Bronchial epithelial cell (primary cell): ENCODE measurements at regions not wholly inside any gene's neighbourhood (a gene's known extent, or its start where the extent isn't known, plus 50 kb on each side); places are given as distances from the start of the nearest gene placed in this dataset.

Source experiments
- DNase-seq: peaks from one replicate; pipeline ENCODE4 v3.0.0-alpha.2; 2010; ENCODE audit warnings: low read depth
- FAIRE-seq: peaks from 2 replicates; lab custom pipeline; 2011; peaks lifted over from hg19 to GRCh38; lab: Jason Lieb, UNC
- H3K27me3 ChIP-seq: 2 replicates; pipeline ENCODE4 v1.5.1; 2011; ENCODE audit warnings: low read length; ENCODE audit not compliant: control insufficient read depth, insufficient read depth
- H3K36me3 ChIP-seq: 2 replicates; pipeline ENCODE4 v1.5.1; 2011; ENCODE audit warnings: low read length; ENCODE audit not compliant: control insufficient read depth, insufficient read depth
- H3K4me3 ChIP-seq: 2 replicates; pipeline ENCODE4 v1.5.1; 2011; ENCODE audit warnings: mild to moderate bottlenecking, low read depth, low read length, control low read depth
- TF ChIP-seq, protein P1 (sequence below): IDR thresholded peaks from 2 replicates; pipeline ENCODE4 v1.5.1; 2011; ENCODE audit warnings: mild to moderate bottlenecking, moderate library complexity, low read length, control low read depth, inconsistent platforms; ENCODE audit not compliant: insufficient read depth, severe bottlenecking

DNA sequence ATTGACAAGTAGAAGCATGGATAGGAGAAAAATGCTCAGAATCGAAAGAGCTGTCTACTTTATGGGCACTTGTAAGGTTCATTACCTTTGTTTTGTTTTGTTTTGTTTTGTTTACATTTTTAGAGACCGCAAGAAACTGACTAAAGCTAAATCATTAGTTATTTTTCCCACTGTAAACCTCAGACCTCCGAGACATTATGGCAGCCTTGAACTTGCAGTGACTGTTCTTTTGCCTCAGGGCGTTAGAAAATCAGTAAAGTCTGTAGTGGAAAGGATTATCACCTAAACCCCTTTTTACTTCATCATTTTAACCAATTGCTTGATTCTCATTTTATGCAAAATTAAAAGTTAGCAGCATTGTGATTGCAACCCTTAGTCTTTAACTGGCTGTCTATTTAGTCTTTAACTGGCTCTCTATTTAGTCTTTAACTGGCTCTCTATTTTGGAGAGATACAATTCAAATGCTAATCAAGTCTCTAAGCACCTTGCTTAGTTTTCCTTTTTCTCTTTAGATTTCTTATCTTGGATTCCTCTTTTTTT, 383.3 kb upstream of the ROBO2 start:
- no peaks in the 10 kb centered on the region for H3K27me3 ChIP-seq
- FAIRE-seq (no peak), DNase-seq (no peak)
- no peak overlapping the region for H3K4me3 ChIP-seq
- no peaks in the 10 kb centered on the region for H3K36me3 ChIP-seq
- TF ChIP-seq, protein P1, sequence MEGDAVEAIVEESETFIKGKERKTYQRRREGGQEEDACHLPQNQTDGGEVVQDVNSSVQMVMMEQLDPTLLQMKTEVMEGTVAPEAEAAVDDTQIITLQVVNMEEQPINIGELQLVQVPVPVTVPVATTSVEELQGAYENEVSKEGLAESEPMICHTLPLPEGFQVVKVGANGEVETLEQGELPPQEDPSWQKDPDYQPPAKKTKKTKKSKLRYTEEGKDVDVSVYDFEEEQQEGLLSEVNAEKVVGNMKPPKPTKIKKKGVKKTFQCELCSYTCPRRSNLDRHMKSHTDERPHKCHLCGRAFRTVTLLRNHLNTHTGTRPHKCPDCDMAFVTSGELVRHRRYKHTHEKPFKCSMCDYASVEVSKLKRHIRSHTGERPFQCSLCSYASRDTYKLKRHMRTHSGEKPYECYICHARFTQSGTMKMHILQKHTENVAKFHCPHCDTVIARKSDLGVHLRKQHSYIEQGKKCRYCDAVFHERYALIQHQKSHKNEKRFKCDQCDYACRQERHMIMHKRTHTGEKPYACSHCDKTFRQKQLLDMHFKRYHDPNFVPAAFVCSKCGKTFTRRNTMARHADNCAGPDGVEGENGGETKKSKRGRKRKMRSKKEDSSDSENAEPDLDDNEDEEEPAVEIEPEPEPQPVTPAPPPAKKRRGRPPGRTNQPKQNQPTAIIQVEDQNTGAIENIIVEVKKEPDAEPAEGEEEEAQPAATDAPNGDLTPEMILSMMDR: no peak

DNA sequence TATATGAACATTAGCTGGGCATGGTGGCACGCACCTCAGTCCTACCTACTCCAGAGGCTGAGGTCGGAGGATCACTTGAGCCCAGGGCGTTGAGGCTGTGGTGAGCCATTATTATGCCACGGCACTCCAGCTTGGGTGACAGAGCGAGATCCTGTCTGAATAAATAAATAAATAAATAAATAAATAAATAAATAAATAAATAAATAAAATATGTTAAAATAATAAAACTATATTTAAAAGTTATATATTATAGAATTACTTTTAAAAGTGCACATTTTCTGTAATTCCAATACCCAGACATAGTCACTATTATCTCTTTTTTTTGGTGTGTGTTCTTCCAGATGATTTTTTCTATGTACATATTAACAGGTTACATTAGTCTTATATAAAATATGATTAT, 382.0 kb upstream of the ROBO2 start:
- DNase-seq (no peak), FAIRE-seq (no peak)
- TF ChIP-seq, protein P1: no peak
- Histone ChIP-seq H3K4me3 (no peak overlapping the region), H3K27me3 (no peaks in the 10 kb centered on the region), H3K36me3 (no peaks in the 10 kb centered on the region)

DNA sequence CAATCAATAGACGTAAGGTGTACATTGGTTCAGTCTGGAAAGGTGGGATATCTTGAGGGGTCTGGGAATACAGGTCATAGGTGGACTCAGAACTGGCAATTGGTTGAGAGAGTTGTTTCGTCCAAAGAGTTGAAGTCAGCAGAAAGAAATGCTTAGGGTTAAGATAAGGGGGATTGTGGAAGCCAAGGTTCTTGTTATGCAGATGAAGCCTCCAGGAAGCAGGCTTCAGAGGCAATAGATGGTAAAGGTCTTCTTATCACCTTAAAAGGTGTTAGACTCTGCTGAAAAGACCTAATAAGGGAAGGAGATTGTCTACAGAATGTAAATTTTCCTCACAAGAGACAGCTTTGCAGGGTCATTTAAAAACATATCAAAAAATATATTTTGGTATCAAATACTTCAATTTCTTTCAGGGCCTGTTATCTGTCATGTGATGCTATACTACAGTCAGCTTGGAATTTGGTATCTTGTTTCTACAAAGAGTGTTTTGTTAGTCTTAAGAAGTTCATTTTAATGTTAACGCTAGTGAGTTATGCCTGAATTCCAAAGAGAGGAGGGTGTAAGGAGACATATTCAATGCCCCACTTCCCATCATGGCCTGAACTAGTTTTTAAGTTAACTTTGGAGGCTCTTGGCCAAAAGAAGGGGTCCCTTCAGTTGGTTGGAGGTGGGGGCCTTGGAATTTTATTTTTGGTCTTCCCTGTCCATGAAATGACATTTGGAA, 378.2 kb upstream of the ROBO2 start:
- no peaks in the 10 kb centered on the region for H3K36me3 ChIP-seq
- DNase-seq: no peak
- FAIRE-seq: no peak
- H3K4me3 ChIP-seq: no peak overlapping the region
- no peaks in the 10 kb centered on the region for H3K27me3 ChIP-seq
- TF ChIP-seq, protein P1: no peak

DNA sequence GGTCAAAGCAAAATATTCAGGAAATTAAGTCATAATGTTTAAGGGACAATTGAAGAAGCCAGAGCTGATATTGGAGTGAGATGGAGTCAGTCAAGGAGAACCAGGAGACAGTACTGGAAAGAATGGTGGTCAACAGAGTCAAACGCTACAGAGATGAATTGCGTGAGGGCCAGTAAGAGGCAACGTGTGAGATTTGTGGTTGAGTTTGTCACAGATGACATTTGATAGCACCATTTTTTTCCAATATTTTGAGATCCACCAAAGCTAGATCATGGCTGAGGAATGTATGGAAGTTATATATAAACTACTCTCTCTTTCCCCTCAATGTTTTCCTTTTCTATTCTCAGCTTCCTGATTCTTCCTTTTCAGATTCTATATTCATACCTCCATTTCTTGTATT, 375.1 kb upstream of the ROBO2 start:
- no peaks in the 10 kb centered on the region for H3K36me3 ChIP-seq
- DNase-seq (no peak), FAIRE-seq (no peak)
- H3K4me3 ChIP-seq: no peak overlapping the region
- H3K27me3 ChIP-seq: no peaks in the 10 kb centered on the region
- TF ChIP-seq, protein P1: no peak

DNA sequence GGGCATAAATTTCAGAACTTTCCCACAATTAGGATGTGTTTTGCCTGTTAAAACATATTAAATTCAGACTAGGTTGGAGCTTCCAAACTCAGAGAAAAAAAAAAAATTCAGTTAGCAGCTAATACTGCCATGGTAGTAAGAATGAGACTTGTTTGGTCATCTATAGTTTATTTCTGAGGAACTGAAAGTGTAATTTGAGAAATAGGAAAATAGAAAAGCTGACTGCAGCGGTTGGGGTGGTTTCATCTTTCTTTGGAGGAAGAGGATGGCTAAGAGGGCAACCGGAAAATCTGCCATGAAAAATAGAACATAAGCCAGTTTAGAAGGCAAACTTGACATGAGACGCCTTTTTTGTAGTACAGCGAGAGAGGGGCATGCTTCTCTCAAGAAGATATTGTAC, 371.2 kb upstream of the ROBO2 start:
- no peak for FAIRE-seq
- DNase-seq: no peak
- no peaks in the 10 kb centered on the region for H3K36me3 ChIP-seq
- H3K27me3 ChIP-seq: no peaks in the 10 kb centered on the region
- TF ChIP-seq, protein P1: no peak
- H3K4me3 ChIP-seq: no peak overlapping the region

DNA sequence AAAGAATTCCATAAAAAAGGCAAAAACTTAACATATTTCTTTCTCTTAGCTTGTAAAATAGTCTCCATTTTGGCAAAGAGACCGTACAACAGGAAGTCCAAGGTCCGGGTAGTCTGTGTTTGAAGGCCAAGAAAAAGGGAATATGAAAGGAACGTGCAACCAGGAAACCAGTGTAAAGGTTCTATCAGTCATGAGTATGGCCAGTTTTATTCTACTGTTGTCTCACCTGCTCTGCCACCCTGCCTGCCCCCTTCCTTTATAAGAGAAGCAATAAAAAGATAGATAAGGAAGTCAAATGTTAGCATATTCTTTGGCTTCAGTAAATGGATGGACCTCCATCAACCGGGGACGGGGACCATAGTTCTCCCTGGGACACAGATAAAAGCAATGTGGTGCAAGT, 370.6 kb upstream of the ROBO2 start:
- TF ChIP-seq, protein P1: no peak
- no peak for FAIRE-seq
- no peak for DNase-seq
- Histone ChIP-seq H3K4me3 (no peak overlapping the region), H3K27me3 (no peaks in the 10 kb centered on the region), H3K36me3 (no peaks in the 10 kb centered on the region)
